ENCODE measurements at regions not wholly inside any gene's neighbourhood (a gene's known extent, or its start where the extent isn't known, plus 50 kb on each side); places are given as distances from the start of the nearest gene placed in this dataset.
"Not testable (repeated sequence)": the region's sequence is repeated elsewhere in the genome, so short reads cannot be mapped to it uniquely, and the experiment has no call there.

GRCh38 chr1:213513006-213513405 lies 462.0 kb downstream of the RPS6KC1 start:
- H3K4me3 ChIP-seq (ENCODE audit: low read depth, low read length) = no peak overlapping the region
- DNase-seq (ENCODE audit: low read depth) = no peak

GRCh38 chr1:213514408-213515179 lies 463.6 kb downstream of the RPS6KC1 start:
- DNase-seq (ENCODE audit: low read depth) = not testable (repeated sequence)

GRCh38 chr1:213519098-213519497 lies 468.1 kb downstream of the RPS6KC1 start:
- no peak overlapping the region for H3K4me3 ChIP-seq (ENCODE audit: low read depth, low read length)
- DNase-seq (ENCODE audit: low read depth) = no peak

More at GRCh38 chr1:213514408-213515179, 463.6 kb downstream of the RPS6KC1 start:
- H3K4me3 ChIP-seq (ENCODE audit: low read depth, low read length) = not testable (repeated sequence)

- no peak for DNase-seq (ENCODE audit: low read depth)
Measured at GRCh38 chr1:213521206-213521605, 466.6 kb upstream of the PROX1 start.

DNA sequence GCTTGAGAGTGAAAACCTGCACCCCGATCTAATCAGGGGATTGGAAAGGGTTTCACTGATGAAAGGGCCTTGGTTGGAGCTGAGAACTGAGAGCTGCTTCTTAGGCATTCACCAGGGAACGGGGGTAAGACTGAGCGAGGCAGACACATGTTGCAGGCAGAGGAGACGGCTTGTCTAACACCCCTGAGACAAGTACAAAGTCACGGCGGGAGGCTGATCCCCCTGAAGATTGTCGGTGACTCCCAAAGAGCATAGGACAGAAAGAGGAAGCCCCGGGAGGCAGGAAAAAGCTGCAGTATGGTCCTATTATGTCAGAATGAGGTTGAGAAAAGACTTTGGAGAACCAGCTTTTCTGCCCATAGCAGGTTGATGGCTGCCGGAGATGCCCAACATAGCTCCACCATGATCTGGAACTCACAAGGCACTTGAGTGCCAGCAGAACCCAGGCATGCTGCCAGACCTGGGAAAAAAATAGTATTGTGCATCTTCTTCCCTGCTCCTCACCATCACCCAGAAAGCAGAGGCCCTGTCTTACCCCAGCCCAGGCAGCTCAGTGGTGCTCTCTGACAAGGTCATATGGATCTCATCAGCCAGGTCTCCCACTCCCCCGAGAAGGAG lies 463.9 kb upstream of the PROX1 start:
- DNase-seq (ENCODE audit: low read depth) = no peak
- H3K4me3 ChIP-seq (ENCODE audit: low read depth, low read length) = no peak overlapping the region

More at GRCh38 chr1:213521206-213521605, 466.6 kb upstream of the PROX1 start:
- H3K4me3 ChIP-seq (ENCODE audit: low read depth, low read length) = no peak overlapping the region

- no peak for DNase-seq (ENCODE audit: low read depth)
- no peak overlapping the region for H3K4me3 ChIP-seq (ENCODE audit: low read depth, low read length)
Measured at GRCh38 chr1:213526306-213526705, 461.5 kb upstream of the PROX1 start.

DNA sequence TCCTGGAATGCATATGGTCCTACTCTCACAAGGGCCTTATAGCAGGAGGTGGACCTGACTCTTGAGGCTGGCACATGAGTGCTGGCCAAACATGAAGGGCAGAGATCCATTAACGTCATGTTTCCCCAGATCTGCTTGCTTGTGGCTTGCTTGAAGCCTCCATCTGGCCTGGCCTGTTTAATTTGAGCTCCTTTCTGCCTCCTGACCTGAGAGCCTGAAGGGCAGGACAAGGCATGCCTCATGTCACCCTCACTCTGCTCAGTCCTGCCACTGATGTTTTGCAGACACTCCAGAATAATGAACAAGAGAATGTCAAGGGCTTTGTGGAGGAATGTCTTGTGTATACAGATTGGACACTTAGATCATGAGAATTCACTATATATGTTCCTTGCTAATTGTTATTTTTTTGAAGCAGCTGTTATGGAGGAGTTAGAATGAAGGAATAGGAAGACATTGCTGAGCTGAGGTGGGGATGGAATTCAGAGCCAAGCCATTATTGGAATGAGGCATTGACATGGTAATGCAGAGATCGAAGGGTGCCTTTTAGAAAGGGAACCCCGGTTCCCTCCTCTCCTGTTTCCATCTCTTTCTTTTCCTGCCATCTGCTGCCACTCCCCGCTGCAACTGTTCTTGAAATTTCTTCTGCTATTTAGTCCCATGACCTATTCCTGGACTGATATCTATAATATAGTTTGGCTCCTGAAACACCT lies 457.0 kb upstream of the PROX1 start:
- no peak overlapping the region for H3K4me3 ChIP-seq (ENCODE audit: low read depth, low read length)
- DNase-seq (ENCODE audit: low read depth) = no peak

- no peak overlapping the region for H3K4me3 ChIP-seq (ENCODE audit: low read depth, low read length)
- DNase-seq (ENCODE audit: low read depth) = no peak
Measured at GRCh38 chr1:213531369-213532310, 456.1 kb upstream of the PROX1 start.

DNA sequence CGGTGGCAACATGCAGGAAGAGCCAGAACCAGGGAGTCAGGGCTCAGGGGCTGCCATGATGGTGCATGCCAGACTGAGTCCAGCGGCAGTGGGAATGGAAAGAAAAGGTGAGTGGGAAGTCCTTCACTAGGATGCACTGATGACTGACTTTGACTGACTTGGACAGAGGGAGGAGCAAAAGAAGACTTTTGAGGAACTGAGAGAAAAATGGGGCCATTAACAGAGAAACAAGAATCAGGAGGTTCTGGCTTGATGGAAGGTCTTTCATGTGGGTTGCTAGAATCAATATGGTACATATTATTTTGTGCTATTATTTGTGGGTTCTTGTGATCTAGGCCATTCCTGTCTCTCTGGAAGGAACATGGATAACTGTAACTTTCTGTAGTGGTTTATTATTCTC lies 454.6 kb upstream of the PROX1 start:
- DNase-seq (ENCODE audit: low read depth) = no peak

DNA sequence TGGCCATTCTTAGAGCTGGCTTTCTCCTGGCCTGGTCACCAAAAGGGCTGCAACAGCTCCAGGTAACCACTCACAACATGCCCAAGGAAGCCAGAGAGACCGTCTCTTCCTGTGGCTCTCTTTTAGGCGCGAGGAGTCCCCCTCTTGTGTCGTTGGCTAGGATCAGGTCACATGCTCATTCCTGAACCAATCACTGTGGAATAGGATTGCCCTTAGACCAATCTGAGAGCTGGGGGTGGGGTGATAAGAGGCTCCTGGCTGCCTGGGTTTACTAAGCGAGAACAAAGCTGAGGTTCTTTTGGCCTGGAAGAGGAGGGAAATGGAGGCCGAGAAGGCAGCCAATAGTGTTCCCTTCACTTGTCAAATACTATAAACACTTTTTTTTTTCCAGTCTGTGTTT lies 452.1 kb upstream of the PROX1 start:
- no peak overlapping the region for H3K4me3 ChIP-seq (ENCODE audit: low read depth, low read length)
- no peak for DNase-seq (ENCODE audit: low read depth)

More for the DNA sequence above, 454.6 kb upstream of the PROX1 start:
- no peak overlapping the region for H3K4me3 ChIP-seq (ENCODE audit: low read depth, low read length)

GRCh38 chr1:213538251-213538650 lies 449.5 kb upstream of the PROX1 start:
- no peak overlapping the region for H3K4me3 ChIP-seq (ENCODE audit: low read depth, low read length)
- no peak for DNase-seq (ENCODE audit: low read depth)

- no peak overlapping the region for H3K4me3 ChIP-seq (ENCODE audit: low read depth, low read length)
- DNase-seq (ENCODE audit: low read depth) = no peak
Measured at GRCh38 chr1:213539464-213539863, 448.3 kb upstream of the PROX1 start.

GRCh38 chr1:213541641-213542040 lies 446.1 kb upstream of the PROX1 start:
- no peak overlapping the region for H3K4me3 ChIP-seq (ENCODE audit: low read depth, low read length)
- no peak for DNase-seq (ENCODE audit: low read depth)

- not testable (repeated sequence) for DNase-seq (ENCODE audit: low read depth); H3K4me3 ChIP-seq (ENCODE audit: low read depth, low read length)
Measured at GRCh38 chr1:213545181-213545580, 442.6 kb upstream of the PROX1 start.

DNA sequence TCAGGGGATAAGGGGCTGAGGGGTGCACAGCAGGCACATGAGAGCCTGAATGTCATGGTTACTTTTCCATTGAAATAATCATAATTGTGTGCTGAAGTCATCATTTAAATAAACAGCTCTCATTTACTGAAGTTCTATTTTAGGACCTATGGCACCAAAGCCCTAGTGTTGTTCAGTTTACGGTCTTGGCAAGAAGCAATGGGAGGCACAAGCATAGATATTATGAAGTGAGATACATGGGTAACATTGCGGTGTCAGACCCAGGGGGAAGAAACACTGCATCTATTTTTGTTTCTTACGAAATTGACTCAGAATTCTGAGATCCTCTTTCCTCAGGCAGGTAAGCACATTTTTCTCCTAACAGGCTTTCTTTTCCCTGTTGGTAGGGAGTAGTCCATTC lies 437.8 kb upstream of the PROX1 start:
- no peak for DNase-seq (ENCODE audit: low read depth)
- H3K4me3 ChIP-seq (ENCODE audit: low read depth, low read length) = no peak overlapping the region

- no peak for DNase-seq (ENCODE audit: low read depth)
- no peak overlapping the region for H3K4me3 ChIP-seq (ENCODE audit: low read depth, low read length)
Measured at GRCh38 chr1:213550804-213551203, 437.0 kb upstream of the PROX1 start.

DNA sequence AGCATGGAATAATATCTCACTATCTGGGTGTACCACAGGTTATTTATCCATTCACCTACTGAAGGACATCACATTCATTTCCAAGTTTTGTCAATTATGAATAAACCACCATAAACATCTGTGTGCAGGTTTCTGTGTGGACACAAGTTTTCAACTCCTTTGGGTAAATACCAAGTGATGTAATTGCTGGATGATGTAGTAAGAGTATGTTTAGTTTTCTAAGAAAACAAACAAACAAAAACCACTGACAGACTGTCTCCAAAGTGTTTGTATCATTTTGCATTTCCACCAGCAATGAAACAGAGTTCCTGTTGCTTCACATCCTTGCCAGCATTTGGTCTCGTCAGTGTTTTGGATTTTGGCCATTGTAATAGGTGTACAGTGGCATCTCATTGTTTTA lies 435.7 kb upstream of the PROX1 start:
- no peak for DNase-seq (ENCODE audit: low read depth)

GRCh38 chr1:213560226-213560625 lies 427.5 kb upstream of the PROX1 start:
- no peak overlapping the region for H3K4me3 ChIP-seq (ENCODE audit: low read depth, low read length)
- DNase-seq (ENCODE audit: low read depth) = no peak

More for the DNA sequence above, 435.7 kb upstream of the PROX1 start:
- H3K4me3 ChIP-seq (ENCODE audit: low read depth, low read length) = no peak overlapping the region

GRCh38 chr1:213561870-213562269 lies 425.9 kb upstream of the PROX1 start:
- DNase-seq (ENCODE audit: low read depth) = no peak
- H3K4me3 ChIP-seq (ENCODE audit: low read depth, low read length) = no peak overlapping the region
